ENCODE measurements at regions not wholly inside any gene's neighbourhood (a gene's known extent, or its start where the extent isn't known, plus 50 kb on each side); places are given as distances from the start of the nearest gene placed in this dataset.
A peak's percentile ranks its signal among the peaks of the same experiment; 100 is the strongest.
"Not testable (repeated sequence)": the region's sequence is repeated elsewhere in the genome, so short reads cannot be mapped to it uniquely, and the experiment has no call there.

DNA sequence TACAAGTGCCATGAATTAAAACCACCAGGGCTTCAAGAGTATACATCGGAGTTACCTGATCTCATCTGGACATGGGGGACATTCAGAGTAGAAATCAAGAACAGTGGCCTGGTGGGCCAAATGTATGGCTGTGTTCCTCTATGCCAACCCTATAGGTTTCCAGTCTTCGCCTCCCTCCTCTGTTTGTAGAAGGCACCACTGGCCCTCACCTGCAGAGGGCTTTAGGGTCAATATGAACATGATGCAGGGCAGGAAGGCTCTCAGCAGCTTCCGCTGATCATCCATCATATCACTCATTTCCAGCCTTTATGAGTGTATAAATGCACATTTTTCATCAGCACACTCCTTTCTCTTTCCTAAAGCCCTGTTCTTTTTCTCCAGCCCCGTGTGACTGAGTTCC is 555.5 kb upstream of the BRINP1 start:
- Histone ChIP-seq H3K27ac (no peak overlapping the region), H3K4me1 (replicated peaks) (no peaks in the 10 kb centered on the region)

DNA sequence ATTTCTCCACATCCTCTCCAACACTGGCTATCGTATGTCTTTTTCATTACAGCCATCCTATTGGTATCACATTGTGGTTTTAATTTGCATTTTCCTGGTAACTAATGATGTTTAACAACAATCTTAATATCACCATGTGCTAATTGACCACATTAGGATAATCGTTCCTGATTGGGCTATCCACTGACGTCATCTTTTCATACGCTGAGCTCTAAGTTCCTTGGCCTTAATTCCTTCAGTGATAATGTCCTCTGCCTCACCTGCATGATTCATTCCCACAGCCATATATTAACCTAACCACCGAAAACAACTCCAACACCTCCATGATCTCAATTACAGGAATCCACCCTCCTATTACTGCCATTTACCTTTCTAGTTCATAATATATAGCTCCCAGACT is 547.9 kb upstream of the BRINP1 start:
- Histone ChIP-seq H3K27me3 (replicated peaks) (no peaks in the 10 kb centered on the region), H3K36me3 (no peaks in the 10 kb centered on the region), H3K9me3 (replicated peaks) (0 out of 2 replicates have a peak, but pooled peaks cover 2% of the 10 kb centered on the region), H3K4me1 (replicated peaks) (no peaks in the 10 kb centered on the region), H3K4me3 (no peak overlapping the region), H3K27ac (no peak overlapping the region)
- no peak for DNase-seq (ENCODE audit: low read depth in 1 of 2, low spot score in 2 of 2)

More for the DNA sequence above, 555.5 kb upstream of the BRINP1 start:
- H3K36me3 ChIP-seq: no peaks in the 10 kb centered on the region
- DNase-seq (ENCODE audit: low read depth in 1 of 2, low spot score in 2 of 2): no peak
- H3K27me3 ChIP-seq (replicated peaks): 0 out of 2 replicates have a peak, but pooled peaks cover 4% of the 10 kb centered on the region
- no peak overlapping the region for H3K4me3 ChIP-seq
- H3K9me3 ChIP-seq (replicated peaks): 0 out of 2 replicates have a peak, but pooled peaks cover 2% of the 10 kb centered on the region

DNA sequence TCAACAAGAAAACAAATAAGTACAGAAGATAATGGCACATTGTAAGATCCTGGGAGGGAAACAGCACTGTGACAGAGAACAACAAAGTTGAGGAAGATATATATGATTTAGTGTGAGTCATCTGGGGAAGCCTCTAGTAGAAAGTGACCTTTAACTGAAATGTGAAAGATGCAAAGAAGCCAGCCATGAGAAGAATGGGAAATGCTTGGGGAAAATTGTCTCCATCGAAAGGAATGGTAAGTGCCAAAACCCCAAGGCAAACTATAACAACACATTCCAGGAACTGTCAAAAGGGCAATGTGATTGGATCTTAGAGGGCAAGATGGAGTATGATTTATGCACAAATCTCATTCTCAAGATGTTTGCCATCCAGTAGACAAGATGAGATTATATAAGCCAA is 537.8 kb upstream of the BRINP1 start:
- H3K4me3 ChIP-seq: no peak overlapping the region
- H3K27ac ChIP-seq: no peak overlapping the region
- no peaks in the 10 kb centered on the region for H3K36me3 ChIP-seq
- no peaks in the 10 kb centered on the region for H3K4me1 ChIP-seq (replicated peaks)
- no peak for DNase-seq (ENCODE audit: low read depth in 1 of 2, low spot score in 2 of 2)
- H3K9me3 ChIP-seq (replicated peaks): no peaks in the 10 kb centered on the region
- no peaks in the 10 kb centered on the region for H3K27me3 ChIP-seq (replicated peaks)

DNA sequence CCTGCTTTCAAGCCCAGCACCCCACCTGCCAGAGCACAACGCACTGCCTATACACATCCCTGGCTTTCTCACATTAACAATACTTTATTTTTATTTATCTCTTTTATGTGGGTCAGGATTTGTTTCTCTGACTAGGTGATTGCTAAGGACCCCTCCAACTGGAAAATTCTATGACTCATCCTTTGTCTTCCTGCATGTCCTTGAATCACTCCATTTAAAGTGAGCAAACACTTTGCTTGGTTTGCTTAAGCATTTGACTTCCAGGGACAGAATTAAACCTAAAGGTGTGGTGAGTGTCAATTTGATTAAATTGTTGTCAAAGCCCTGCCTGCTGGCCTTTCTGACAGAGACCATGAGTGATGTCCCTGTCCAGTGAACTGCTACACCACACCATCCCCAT is 536.5 kb upstream of the BRINP1 start:
- Histone ChIP-seq H3K4me3 (no peak overlapping the region), H3K9me3 (replicated peaks) (no peaks in the 10 kb centered on the region), H3K36me3 (no peaks in the 10 kb centered on the region), H3K4me1 (replicated peaks) (no peaks in the 10 kb centered on the region), H3K27me3 (replicated peaks) (no peaks in the 10 kb centered on the region), H3K27ac (no peak overlapping the region)
- no peak for DNase-seq (ENCODE audit: low read depth in 1 of 2, low spot score in 2 of 2)

DNA sequence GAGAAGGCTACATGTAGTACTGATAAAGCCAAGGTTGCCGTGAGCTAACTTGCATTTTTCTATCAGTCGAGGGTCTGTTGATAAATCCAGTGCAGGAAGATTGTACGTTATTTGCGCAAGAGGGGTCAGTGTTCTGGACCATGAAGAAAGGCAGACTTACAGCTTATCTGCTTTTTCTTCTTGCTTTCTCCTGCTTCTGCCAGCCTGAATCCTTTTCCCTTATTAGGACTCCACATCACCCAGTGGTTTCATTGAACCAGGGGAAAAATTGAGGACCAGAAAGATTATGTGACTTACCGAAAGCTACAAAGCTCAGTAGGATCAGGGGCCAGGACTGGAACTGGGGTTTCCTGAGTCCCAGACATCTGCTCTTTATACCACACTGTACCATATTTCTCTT is 534.6 kb upstream of the BRINP1 start:
- no peaks in the 10 kb centered on the region for H3K9me3 ChIP-seq (replicated peaks)
- H3K4me3 ChIP-seq: no peak overlapping the region
- H3K27ac ChIP-seq: no peak overlapping the region
- H3K36me3 ChIP-seq: no peaks in the 10 kb centered on the region
- no peak for DNase-seq (ENCODE audit: low read depth in 1 of 2, low spot score in 2 of 2)
- no peaks in the 10 kb centered on the region for H3K4me1 ChIP-seq (replicated peaks)
- no peaks in the 10 kb centered on the region for H3K27me3 ChIP-seq (replicated peaks)

DNA sequence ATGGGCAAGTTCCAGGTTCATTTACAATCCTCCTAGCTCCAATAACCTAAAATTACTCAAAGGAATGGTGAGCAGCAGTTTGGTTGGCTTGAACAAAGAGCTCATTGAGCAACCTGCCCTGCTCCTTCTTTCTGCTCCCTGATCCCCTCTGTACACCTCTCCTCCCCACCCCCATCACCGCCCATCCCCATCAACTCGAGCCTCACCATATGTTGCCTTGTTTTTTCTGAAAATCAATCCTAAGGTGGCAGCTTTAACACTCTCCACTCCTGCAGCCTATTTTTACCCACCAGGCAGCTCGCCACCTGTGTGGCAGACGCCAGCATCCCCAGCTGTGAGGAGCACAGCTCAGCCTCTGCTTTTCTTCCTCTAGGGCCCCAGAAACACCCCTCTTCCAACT is 533.4 kb upstream of the BRINP1 start:
- Histone ChIP-seq H3K27me3 (replicated peaks) (no peaks in the 10 kb centered on the region), H3K27ac (no peak overlapping the region), H3K4me1 (replicated peaks) (no peaks in the 10 kb centered on the region), H3K4me3 (no peak overlapping the region), H3K36me3 (no peaks in the 10 kb centered on the region), H3K9me3 (replicated peaks) (no peaks in the 10 kb centered on the region)
- no peak for DNase-seq (ENCODE audit: low read depth in 1 of 2, low spot score in 2 of 2)

DNA sequence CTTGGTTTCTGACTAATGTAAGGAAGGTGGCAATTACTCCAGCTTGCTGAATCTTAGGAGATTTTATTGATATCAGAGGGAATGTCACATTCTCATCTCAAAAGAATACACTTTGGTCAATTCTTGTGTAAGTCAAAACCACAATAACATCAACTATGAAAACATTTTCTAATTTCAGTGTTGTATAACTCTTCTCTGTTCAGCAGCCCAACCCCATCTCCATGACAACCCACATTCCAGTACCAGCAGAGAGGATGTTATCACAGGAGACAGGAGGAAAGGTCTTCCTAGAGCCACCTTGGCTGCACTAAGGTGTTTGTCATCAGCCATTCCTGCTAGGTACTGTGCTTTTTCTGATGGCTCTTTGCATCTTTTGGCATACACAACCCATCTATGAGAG is 529.1 kb upstream of the BRINP1 start:
- no peak overlapping the region for H3K4me3 ChIP-seq
- H3K27me3 ChIP-seq (replicated peaks): no peaks in the 10 kb centered on the region
- no peaks in the 10 kb centered on the region for H3K9me3 ChIP-seq (replicated peaks)
- no peak overlapping the region for H3K27ac ChIP-seq
- no peaks in the 10 kb centered on the region for H3K4me1 ChIP-seq (replicated peaks)
- H3K36me3 ChIP-seq: no peaks in the 10 kb centered on the region
- DNase-seq (ENCODE audit: low read depth in 1 of 2, low spot score in 2 of 2): no peak

DNA sequence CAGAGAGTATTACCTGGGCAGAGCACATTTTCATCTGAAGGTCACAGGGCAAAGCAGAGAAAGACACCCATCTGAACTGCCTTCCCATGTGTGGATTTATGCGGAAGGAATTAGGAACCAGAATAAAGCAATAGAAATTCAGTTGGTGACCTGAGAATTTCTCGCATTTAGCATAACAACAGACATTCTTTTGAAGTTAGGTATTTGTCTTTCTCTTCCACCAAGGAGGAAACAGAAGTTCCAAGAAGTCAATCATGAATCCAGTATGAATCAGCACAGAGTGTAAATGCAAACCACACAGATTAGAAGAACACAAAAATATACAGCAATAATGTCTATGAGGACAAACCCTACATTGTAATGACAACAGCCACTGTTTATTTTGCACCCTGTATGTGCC is 515.2 kb upstream of the BRINP1 start:
- Histone ChIP-seq H3K4me1 (replicated peaks) (no peaks in the 10 kb centered on the region), H3K27me3 (replicated peaks) (no peaks in the 10 kb centered on the region), H3K9me3 (replicated peaks) (no peaks in the 10 kb centered on the region), H3K4me3 (no peak overlapping the region), H3K36me3 (no peaks in the 10 kb centered on the region), H3K27ac (no peak overlapping the region)
- no peak for DNase-seq (ENCODE audit: low read depth in 1 of 2, low spot score in 2 of 2)

DNA sequence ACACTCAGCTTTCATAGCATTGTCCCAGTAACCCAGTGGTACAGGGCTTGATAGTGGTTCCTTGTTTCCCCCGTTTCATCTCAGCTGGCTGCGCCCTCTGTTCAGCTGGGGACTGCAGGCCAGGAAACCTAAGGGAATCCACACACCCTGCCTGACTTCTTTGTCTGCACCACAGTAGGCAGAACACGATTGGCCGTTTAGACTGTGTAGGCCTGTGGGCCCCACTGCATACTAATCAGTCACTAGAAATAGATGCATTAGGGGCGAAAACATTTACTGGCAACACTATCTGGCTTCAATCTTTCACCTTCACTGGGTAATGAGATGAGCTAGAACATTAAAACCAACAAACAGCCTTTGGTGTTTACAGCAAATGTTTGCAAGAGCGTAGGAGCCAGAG is 512.7 kb upstream of the BRINP1 start:
- Histone ChIP-seq H3K4me3 (no peak overlapping the region), H3K36me3 (no peaks in the 10 kb centered on the region), H3K27me3 (replicated peaks) (no peaks in the 10 kb centered on the region), H3K27ac (no peak overlapping the region), H3K9me3 (replicated peaks) (no peaks in the 10 kb centered on the region), H3K4me1 (replicated peaks) (no peaks in the 10 kb centered on the region)
- no peak for DNase-seq (ENCODE audit: low read depth in 1 of 2, low spot score in 2 of 2)

DNA sequence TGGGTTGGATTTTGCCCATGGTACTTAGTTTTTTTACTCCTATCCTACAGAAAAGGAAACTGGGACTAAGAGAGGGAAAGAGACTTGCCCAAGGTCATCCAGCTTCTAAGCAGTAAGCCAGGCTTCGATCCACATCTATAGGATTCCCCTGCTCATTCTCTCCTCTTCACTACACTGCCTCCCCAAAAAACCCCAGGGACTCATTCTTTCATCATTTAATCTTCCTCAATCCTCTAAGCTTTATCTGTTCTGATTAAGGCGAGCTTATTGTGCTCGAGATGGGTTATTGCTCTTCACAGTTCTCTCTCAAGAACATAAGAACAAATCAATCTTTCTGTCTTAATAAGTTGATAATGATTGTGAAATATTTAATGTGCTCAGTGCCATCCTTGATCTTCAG is 511.1 kb upstream of the BRINP1 start:
- H3K9me3 ChIP-seq (replicated peaks): no peaks in the 10 kb centered on the region
- no peak for DNase-seq (ENCODE audit: low read depth in 1 of 2, low spot score in 2 of 2)
- no peaks in the 10 kb centered on the region for H3K27me3 ChIP-seq (replicated peaks)
- no peak overlapping the region for H3K4me3 ChIP-seq
- no peaks in the 10 kb centered on the region for H3K36me3 ChIP-seq
- H3K27ac ChIP-seq: no peak overlapping the region
- no peaks in the 10 kb centered on the region for H3K4me1 ChIP-seq (replicated peaks)

DNA sequence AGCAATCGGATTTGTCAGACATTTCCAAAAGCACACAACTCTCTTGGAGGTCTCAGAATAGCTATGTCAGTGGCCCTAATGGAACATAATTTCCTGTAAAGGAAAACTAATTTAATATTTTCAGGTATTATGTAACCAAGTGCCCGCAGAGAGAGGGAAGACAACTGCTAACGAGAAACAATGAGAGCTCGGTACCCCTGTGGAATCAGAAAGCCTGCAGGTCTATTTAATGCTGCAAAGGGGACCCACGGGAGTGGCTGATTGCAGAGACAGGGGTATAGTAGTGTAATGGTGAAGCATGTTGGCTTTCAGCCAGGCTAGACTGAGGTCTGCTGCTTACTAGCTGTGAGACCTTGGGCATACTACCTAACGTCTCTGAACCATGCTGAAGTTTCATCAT is 508.1 kb upstream of the BRINP1 start:
- H3K36me3 ChIP-seq: no peaks in the 10 kb centered on the region
- DNase-seq (ENCODE audit: low read depth in 1 of 2, low spot score in 2 of 2): no peak
- no peaks in the 10 kb centered on the region for H3K9me3 ChIP-seq (replicated peaks)
- H3K4me1 ChIP-seq (replicated peaks): no peaks in the 10 kb centered on the region
- H3K27ac ChIP-seq: no peak overlapping the region
- H3K27me3 ChIP-seq (replicated peaks): no peaks in the 10 kb centered on the region
- H3K4me3 ChIP-seq: no peak overlapping the region

DNA sequence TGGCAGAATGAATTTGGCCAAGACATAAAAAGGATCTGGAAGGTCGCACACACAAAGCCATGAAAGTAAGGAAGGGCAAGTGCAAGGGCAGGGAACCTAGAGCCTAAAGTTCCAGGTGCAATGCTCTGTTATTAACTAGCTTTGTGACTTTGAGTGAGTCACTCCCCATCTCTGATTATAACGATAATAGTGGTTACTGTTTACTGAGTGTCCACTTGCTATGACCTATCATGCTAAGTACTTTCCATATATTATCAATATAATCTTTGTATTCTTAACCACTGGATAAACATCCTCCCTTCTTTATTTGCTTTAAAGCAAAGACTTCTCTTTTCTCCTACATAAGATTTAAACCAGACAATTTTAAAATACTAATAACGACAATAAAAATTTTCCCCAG is 504.6 kb upstream of the BRINP1 start:
- no peaks in the 10 kb centered on the region for H3K27me3 ChIP-seq (replicated peaks)
- no peak for DNase-seq (ENCODE audit: low read depth in 1 of 2, low spot score in 2 of 2)
- H3K4me3 ChIP-seq: no peak overlapping the region
- no peaks in the 10 kb centered on the region for H3K36me3 ChIP-seq
- peaks cover under 1% of the 10 kb centered on the region for H3K4me1 ChIP-seq (replicated peaks)
- no peaks in the 10 kb centered on the region for H3K9me3 ChIP-seq (replicated peaks)
- no peak overlapping the region for H3K27ac ChIP-seq

DNA sequence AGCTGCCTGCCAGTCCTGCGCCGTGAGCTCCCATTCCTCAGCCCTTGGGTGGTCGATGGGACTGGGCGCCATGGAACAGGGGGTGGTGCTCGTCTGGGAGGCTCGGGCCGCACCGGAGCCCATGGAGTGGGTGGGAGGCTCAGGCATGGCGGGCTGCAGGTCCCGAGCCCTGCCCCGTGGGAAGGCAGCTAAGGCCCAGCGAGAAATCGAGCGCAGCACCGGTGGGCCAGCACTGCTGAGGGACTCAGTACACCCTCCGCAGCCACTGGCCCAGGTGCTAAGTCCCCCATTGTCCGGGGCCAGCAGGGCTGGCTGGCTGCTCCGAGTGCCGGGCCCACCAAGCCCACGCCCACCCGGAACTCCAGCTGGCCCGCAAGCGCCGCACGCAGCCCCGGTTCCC is 501.0 kb upstream of the BRINP1 start:
- not testable (repeated sequence) for H3K36me3 ChIP-seq; H3K27me3 ChIP-seq (replicated peaks); H3K4me1 ChIP-seq (replicated peaks); H3K9me3 ChIP-seq (replicated peaks); H3K4me3 ChIP-seq; DNase-seq (ENCODE audit: low read depth in 1 of 2, low spot score in 2 of 2); H3K27ac ChIP-seq

DNA sequence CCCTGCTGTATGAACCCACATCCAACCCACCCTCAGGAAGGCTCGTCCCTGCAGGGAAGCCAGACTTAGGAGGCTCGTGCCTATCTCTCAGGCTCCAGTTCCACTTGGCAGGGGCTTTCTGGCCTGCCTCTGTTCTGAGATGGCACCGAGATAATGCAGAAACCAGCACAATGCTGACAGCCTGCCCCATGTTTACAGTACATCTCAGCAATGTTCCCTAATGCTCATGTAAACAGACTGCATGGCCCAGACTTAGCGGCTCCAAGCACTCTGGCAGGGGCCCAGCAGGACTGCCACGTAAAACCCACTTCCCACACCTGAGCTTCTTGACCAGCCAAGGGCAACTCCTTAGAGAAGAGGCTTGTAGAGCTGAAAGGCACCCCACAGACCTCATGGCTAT is 499.5 kb upstream of the BRINP1 start:
- Histone ChIP-seq H3K9me3 (replicated peaks) (no peaks in the 10 kb centered on the region), H3K4me3 (no peak overlapping the region), H3K4me1 (replicated peaks) (peaks cover 3% of the 10 kb centered on the region), H3K36me3 (no peaks in the 10 kb centered on the region), H3K27ac (no peak overlapping the region), H3K27me3 (replicated peaks) (no peaks in the 10 kb centered on the region)
- DNase-seq (ENCODE audit: low read depth in 1 of 2, low spot score in 2 of 2): peak in 1 of 2 experiments; percentile 13

DNA sequence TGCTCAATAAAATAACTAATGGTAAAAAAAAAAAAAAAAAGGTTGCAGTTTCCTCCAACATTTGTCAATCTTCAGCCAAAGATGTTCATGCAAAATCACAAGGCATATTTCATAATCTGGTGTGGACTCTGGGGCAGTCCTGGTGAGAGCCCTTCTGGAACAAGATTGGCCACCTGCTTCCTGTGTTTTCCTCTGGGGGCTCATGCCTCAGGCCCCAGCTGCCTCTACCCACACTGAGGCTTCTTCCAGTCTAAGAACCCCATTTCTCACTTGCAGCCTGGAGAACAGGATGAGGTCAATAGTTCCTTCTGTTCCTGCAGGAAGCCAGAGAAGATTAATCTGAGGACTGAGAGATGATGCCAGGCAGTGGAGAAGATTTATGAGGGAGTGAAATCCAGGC is 492.6 kb upstream of the BRINP1 start:
- Histone ChIP-seq H3K4me3 (no peak overlapping the region), H3K27me3 (replicated peaks) (no peaks in the 10 kb centered on the region), H3K36me3 (no peaks in the 10 kb centered on the region), H3K9me3 (replicated peaks) (no peaks in the 10 kb centered on the region), H3K4me1 (replicated peaks) (no peaks in the 10 kb centered on the region), H3K27ac (no peak overlapping the region)
- DNase-seq (ENCODE audit: low read depth in 1 of 2, low spot score in 2 of 2): no peak
